Stomach (tissue), 8 donors: ENCODE measurements at regions not wholly inside any gene's neighbourhood (a gene's known extent, or its start where the extent isn't known, plus 50 kb on each side); places are given as distances from the start of the nearest gene placed in this dataset.
A peak's percentile ranks its signal among the peaks of the same experiment; 100 is the strongest.

ENCODE experiments used
- DNase-seq, 2 donors: peaks; one replicate each; pipeline versions ENCODE4 v3.0.0 to v3.0.0-alpha.2; 2013 to 2019
- H3K27ac ChIP-seq, 5 donors: fragments of 200-600 bp in 4 of 5; sonication (generic) in 4 of 5; one replicate each; pipeline ENCODE4 v1.5.1; 2013 to 2019; ENCODE audit warnings: mild to moderate bottlenecking in 1 of 5, moderate library complexity in 1 of 5
- H3K27me3 ChIP-seq, 3 donors: fragments of 200-600 bp; sonication (generic); one replicate each; pipeline ENCODE4 v1.5.1; 2017 to 2019; ENCODE audit warnings: mixed run types in 1 of 3
- H3K36me3 ChIP-seq, 4 donors: fragments of 200-600 bp; sonication (generic); 1 replicate in 3 of 4; 2 replicates in 1 of 4; pipeline ENCODE4 v1.5.1; 2016 to 2019
- H3K4me1 ChIP-seq, 4 donors: fragments of 200-600 bp; sonication (generic); one replicate each; pipeline ENCODE4 v1.5.1; 2016 to 2019
- H3K4me3 ChIP-seq, 4 donors: fragments of 200-600 bp; sonication (generic) in 3 of 4; one replicate each; pipeline ENCODE4 v1.5.1; 2016 to 2019; ENCODE audit warnings: mild to moderate bottlenecking in 1 of 4
- H3K9me3 ChIP-seq, 4 donors: fragments of 200-600 bp; sonication (generic); one replicate each; pipeline ENCODE4 v1.5.1; 2016 to 2019
- EP300 ChIP-seq: sonication (generic); formaldehyde crosslinking; IDR thresholded peaks from one replicate; pipeline ENCODE4 v1.6.1; 2017; ENCODE audit warnings: antibody characterized with exemption
- POLR2A ChIP-seq, 4 donors: fragments of 450-650 bp; IDR thresholded peaks; one replicate each; pipeline ENCODE4 v1.6.1; 2016; ENCODE audit warnings: antibody characterized with exemption in 4 of 4, control low read depth in 2 of 4, mild to moderate bottlenecking in 1 of 4, moderate library complexity in 1 of 4
- POLR2AphosphoS5 ChIP-seq, 3 donors: sonication (generic); formaldehyde crosslinking; IDR thresholded peaks; one replicate each; pipeline ENCODE4 v1.6.1; 2016; ENCODE audit warnings: antibody characterized with exemption in 3 of 3
- WGBS, 5 donors: extraction: QIAGEN DNeasy Blood & Tissue Kit in 3 of 5; methylation state at CpG; one replicate each; pipeline versions ENCODE4 v1.1.5 to v1.1.7; 2013 to 2018; 5-methylcytosine and 5-hydroxymethylcytosine counted together
- intact Hi-C: fragments of 100-400 bp; cut with DNase I; formaldehyde crosslinking; loops from one replicate; pipeline ENCODE4 v1.15.1; 2023; ENCODE audit warnings: low total_unique reads
- TF ChIP-seq, protein P1 (sequence below), 7 experiments: fragments of 450-650 bp in 4 of 7; fragments of 200-600 bp in 3 of 7; sonication (generic) in 3 of 7; IDR thresholded peaks; one replicate each; pipeline ENCODE4 v1.5.1; 2016 to 2019; ENCODE audit warnings: antibody characterized with exemption in 7 of 7, control low read depth in 2 of 7, mild to moderate bottlenecking in 1 of 7
- donor health status: healthy with polysubstance abuse.
- donor health status: Bipolar disorder and iron deficiency.
- donor health status: healthy.

DNA sequence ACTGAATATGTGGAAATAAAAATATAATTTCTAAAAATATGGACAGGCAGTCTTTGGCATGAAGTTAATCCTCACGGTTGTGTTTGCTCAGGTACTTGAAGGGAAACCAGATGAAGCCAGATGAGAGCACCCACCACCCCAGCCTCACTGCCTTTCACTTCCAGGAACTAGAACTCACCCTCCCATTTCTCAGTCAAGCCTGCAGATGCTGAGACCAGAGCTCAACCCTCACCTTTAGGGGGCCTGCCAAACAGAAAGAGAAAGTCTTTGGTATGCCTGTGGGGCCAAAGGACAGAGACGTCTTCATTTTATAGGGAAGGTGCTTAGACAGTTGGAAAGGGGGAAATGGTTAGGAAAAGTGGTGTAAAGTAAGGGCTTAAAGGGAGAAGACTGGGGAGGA lies 252.8 kb upstream of the PLET1 start:
- TF ChIP-seq, protein P1, sequence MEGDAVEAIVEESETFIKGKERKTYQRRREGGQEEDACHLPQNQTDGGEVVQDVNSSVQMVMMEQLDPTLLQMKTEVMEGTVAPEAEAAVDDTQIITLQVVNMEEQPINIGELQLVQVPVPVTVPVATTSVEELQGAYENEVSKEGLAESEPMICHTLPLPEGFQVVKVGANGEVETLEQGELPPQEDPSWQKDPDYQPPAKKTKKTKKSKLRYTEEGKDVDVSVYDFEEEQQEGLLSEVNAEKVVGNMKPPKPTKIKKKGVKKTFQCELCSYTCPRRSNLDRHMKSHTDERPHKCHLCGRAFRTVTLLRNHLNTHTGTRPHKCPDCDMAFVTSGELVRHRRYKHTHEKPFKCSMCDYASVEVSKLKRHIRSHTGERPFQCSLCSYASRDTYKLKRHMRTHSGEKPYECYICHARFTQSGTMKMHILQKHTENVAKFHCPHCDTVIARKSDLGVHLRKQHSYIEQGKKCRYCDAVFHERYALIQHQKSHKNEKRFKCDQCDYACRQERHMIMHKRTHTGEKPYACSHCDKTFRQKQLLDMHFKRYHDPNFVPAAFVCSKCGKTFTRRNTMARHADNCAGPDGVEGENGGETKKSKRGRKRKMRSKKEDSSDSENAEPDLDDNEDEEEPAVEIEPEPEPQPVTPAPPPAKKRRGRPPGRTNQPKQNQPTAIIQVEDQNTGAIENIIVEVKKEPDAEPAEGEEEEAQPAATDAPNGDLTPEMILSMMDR (IDR thresholded peaks at IDR 0.05) = no peak
- no peak for TF ChIP-seq EP300
- no peaks in the 10 kb centered on the region for H3K27me3 ChIP-seq
- no peak overlapping the region for H3K27ac ChIP-seq
- 73 to 80% (median 75%) methylated on average over 2 of the region's 2 CpGs for WGBS, 5 donors
- intact Hi-C loops = no loop called here
- H3K36me3 ChIP-seq = no peaks in the 10 kb centered on the region
- no peaks in the 10 kb centered on the region for H3K9me3 ChIP-seq
- H3K4me1 ChIP-seq = no peaks in the 10 kb centered on the region
- no peak for DNase-seq
- no peak overlapping the region for H3K4me3 ChIP-seq

DNA sequence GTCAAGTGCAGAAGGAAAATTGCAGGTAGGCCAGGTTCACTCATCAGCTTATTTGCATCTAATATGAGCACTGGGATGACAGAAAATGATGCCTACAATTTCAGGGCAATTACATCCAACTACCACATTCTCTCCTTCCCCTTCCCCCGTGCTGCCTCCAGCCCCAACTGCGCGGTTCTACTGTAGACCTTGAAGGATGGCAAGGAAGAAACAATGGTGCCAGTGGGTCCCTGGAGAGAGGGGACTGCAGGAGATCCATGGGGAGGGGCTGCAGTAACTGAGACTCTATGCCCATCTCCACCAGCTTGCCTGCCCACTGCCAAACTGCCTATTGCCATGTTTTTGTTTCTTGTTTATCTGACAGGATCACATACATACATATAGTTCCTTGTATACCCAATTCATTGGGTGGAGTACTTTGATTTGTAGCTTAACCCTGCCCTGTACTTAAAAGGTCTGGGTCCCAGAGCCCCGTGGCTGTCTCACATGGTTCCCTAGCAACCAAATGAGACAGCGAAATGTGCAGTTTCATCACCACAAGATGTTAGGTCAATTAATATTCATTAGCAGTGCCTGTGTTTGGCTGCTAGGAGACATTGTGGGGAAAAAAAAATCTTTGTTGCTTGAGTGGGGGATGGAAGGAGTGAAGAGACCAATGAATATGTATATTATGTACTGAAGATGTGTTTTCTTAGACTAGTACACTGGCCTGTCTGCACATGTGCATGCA lies 253.5 kb upstream of the PLET1 start:
- H3K27ac ChIP-seq = no peak overlapping the region
- DNase-seq = peak in 1 of 2 donors; percentile 56
- intact Hi-C loops = no loop called here
- 45 to 68% (median 66%) methylated on average over 5 of the region's 5 CpGs for WGBS, 5 donors
- H3K4me1 ChIP-seq = no peaks in the 10 kb centered on the region
- TF ChIP-seq POLR2AphosphoS5 (IDR thresholded peaks at IDR 0.05) (no peak), EP300 (no peak), POLR2A (IDR thresholded peaks at IDR 0.05) (no peak)
- TF ChIP-seq, protein P1 (IDR thresholded peaks at IDR 0.05) = no peak
- no peaks in the 10 kb centered on the region for H3K9me3 ChIP-seq
- H3K36me3 ChIP-seq = no peaks in the 10 kb centered on the region
- H3K27me3 ChIP-seq = no peaks in the 10 kb centered on the region
- H3K4me3 ChIP-seq = no peak overlapping the region

DNA sequence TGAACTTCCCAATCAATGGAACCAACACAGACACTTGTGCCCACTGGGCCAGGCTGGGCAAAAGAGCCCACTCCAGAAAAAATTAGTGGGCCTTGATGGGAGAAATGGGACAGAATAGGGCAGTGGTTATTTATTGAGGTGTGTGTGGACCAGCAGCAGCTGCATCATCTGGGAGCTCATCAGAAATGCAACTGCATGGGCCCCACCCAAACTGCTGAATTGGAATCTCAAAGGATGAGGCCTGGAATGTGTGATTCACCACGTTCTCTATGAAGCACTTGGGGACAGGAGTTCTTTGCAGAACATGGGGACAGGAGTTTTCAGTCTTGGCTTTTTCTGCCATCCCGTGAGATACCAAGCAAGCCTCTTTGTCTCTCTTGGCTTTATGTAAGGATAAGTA lies 255.6 kb upstream of the PLET1 start:
- 74 to 87% (median 81%) methylated on average over 2 of the region's 2 CpGs for WGBS, 5 donors
- Histone ChIP-seq H3K9me3 (no peaks in the 10 kb centered on the region), H3K4me3 (no peak overlapping the region), H3K27me3 (no peaks in the 10 kb centered on the region), H3K27ac (no peak overlapping the region), H3K4me1 (no peaks in the 10 kb centered on the region), H3K36me3 (no peaks in the 10 kb centered on the region)
- TF ChIP-seq POLR2AphosphoS5 (IDR thresholded peaks at IDR 0.05) (no peak), POLR2A (IDR thresholded peaks at IDR 0.05) (no peak), EP300 (no peak)
- TF ChIP-seq, protein P1 (IDR thresholded peaks at IDR 0.05) = no peak
- intact Hi-C loops = no loop called here
- DNase-seq = no peak

DNA sequence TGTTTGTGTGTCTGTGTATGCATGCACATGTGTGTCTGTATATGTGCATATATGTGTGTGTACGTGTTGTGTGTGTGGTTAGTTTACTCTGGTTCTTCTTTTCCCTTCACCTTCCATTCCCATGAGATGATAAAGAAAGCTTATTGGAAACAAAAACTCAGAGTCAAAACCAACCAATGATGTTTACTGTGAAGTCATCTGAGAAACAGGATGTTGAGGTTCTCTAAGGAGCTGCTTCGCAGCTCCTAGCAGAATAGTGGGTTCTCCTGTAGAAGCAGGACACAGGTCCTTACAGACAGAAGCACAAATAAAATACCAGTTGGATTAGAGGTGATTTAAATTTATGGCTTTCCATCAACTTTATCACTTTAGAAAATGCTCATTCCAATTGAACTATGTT lies 256.1 kb upstream of the PLET1 start:
- no peaks in the 10 kb centered on the region for H3K27me3 ChIP-seq
- no peaks in the 10 kb centered on the region for H3K36me3 ChIP-seq
- no peak for TF ChIP-seq POLR2AphosphoS5 (IDR thresholded peaks at IDR 0.05)
- no peak for TF ChIP-seq EP300
- no peak for TF ChIP-seq POLR2A (IDR thresholded peaks at IDR 0.05)
- no peaks in the 10 kb centered on the region for H3K9me3 ChIP-seq
- no peak overlapping the region for H3K27ac ChIP-seq
- 80 to 91% (median 86%) methylated on average over 2 of the region's 2 CpGs for WGBS, 5 donors
- no peak overlapping the region for H3K4me3 ChIP-seq
- H3K4me1 ChIP-seq = no peaks in the 10 kb centered on the region
- intact Hi-C loops = no loop called here
- DNase-seq = no peak

DNA sequence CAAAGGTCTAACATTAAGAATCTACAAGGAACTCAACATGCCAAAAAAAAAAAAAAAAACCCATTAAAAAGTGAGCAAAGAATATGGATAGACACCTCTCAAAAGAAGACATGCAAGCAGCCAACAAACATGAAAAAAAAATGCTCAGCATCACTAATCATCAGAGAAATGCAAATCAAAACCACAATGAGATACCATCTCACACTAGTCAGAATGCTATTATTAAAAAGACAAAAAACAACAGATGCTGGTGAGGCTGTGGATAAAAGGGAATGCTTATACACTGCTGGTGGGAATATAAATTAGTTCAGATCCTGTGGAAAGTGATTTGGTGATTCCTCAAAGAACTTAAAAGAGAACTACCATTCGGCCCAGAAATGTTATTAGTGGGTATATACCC lies 257.7 kb upstream of the PLET1 start:
- 94 to 100% (median 97%) methylated on average over 1 of the region's 1 CpG for WGBS, 5 donors
- H3K27me3 ChIP-seq = no peaks in the 10 kb centered on the region
- peaks cover 0 to 4% (median 0%) of the 10 kb centered on the region in 4 donors for H3K4me1 ChIP-seq
- no peak overlapping the region for H3K27ac ChIP-seq
- no peaks in the 10 kb centered on the region for H3K9me3 ChIP-seq
- no peak for DNase-seq
- no peak overlapping the region for H3K4me3 ChIP-seq
- intact Hi-C loops = no loop called here
- TF ChIP-seq EP300 (no peak), POLR2A (IDR thresholded peaks at IDR 0.05) (no peak), POLR2AphosphoS5 (IDR thresholded peaks at IDR 0.05) (no peak)
- TF ChIP-seq, protein P1 (IDR thresholded peaks at IDR 0.05) = no peak
- no peaks in the 10 kb centered on the region for H3K36me3 ChIP-seq
